Jurkat, Clone E6-1 (cell line): ENCODE measurements at regions not wholly inside any gene's neighbourhood (a gene's known extent, or its start where the extent isn't known, plus 50 kb on each side); places are given as distances from the start of the nearest gene placed in this dataset.

Experiments
- DNase-seq: peaks from one replicate; pipeline ENCODE4 v3.0.0-alpha.2; 2011; ENCODE audit warnings: low read depth, low spot score
- H3K4me3 ChIP-seq: 2 replicates; pipeline ENCODE4 v1.5.1; 2011; ENCODE audit warnings: mild to moderate bottlenecking, low read length, control low read depth, moderate library complexity

GRCh38 chr18:29608982-29609381, 1432.1 kb upstream of the CDH2 start:
- H3K4me3 ChIP-seq: no peak overlapping the region
- no peak for DNase-seq

- no peak overlapping the region for H3K4me3 ChIP-seq
- DNase-seq: no peak
Measured at GRCh38 chr18:29605365-29605764, 1428.4 kb upstream of the CDH2 start.

GRCh38 chr18:29596959-29597358, 1420.0 kb upstream of the CDH2 start:
- H3K4me3 ChIP-seq: no peak overlapping the region
- no peak for DNase-seq

- no peak overlapping the region for H3K4me3 ChIP-seq
- DNase-seq: no peak
Measured at GRCh38 chr18:29594493-29594892, 1417.6 kb upstream of the CDH2 start.

GRCh38 chr18:29588446-29589100, 1411.6 kb upstream of the CDH2 start:
- DNase-seq: no peak
- no peak overlapping the region for H3K4me3 ChIP-seq

GRCh38 chr18:29586210-29586609, 1409.3 kb upstream of the CDH2 start:
- no peak for DNase-seq
- no peak overlapping the region for H3K4me3 ChIP-seq

GRCh38 chr18:29560270-29560669, 1383.3 kb upstream of the CDH2 start:
- DNase-seq: no peak
- H3K4me3 ChIP-seq: no peak overlapping the region

GRCh38 chr18:29556070-29556469, 1379.1 kb upstream of the CDH2 start:
- H3K4me3 ChIP-seq: no peak overlapping the region
- no peak for DNase-seq

- H3K4me3 ChIP-seq: no peak overlapping the region
- no peak for DNase-seq
Measured at GRCh38 chr18:29549759-29550158, 1372.8 kb upstream of the CDH2 start.

GRCh38 chr18:29547626-29548025, 1370.7 kb upstream of the CDH2 start:
- DNase-seq: no peak
- no peak overlapping the region for H3K4me3 ChIP-seq

- DNase-seq: no peak
- no peak overlapping the region for H3K4me3 ChIP-seq
Measured at GRCh38 chr18:29540548-29540947, 1363.6 kb upstream of the CDH2 start.

GRCh38 chr18:29531746-29532145, 1354.8 kb upstream of the CDH2 start:
- DNase-seq: no peak
- no peak overlapping the region for H3K4me3 ChIP-seq

- DNase-seq: no peak
- no peak overlapping the region for H3K4me3 ChIP-seq
Measured at GRCh38 chr18:29523371-29523770, 1346.4 kb upstream of the CDH2 start.

GRCh38 chr18:29512761-29513160, 1335.8 kb upstream of the CDH2 start:
- no peak overlapping the region for H3K4me3 ChIP-seq

GRCh38 chr18:29512203-29512602, 1335.3 kb upstream of the CDH2 start:
- no peak overlapping the region for H3K4me3 ChIP-seq
- no peak for DNase-seq

More at GRCh38 chr18:29512761-29513160, 1335.8 kb upstream of the CDH2 start:
- no peak for DNase-seq

- no peak overlapping the region for H3K4me3 ChIP-seq
- no peak for DNase-seq
Measured at GRCh38 chr18:29501952-29502351, 1325.0 kb upstream of the CDH2 start.

GRCh38 chr18:29496152-29496680, 1319.3 kb upstream of the CDH2 start:
- no peak for DNase-seq
- no peak overlapping the region for H3K4me3 ChIP-seq

- no peak for DNase-seq
- no peak overlapping the region for H3K4me3 ChIP-seq
Measured at GRCh38 chr18:29494371-29494770, 1317.4 kb upstream of the CDH2 start.

- no peak for DNase-seq
- no peak overlapping the region for H3K4me3 ChIP-seq
Measured at GRCh38 chr18:29491907-29492306, 1315.0 kb upstream of the CDH2 start.

- H3K4me3 ChIP-seq: no peak overlapping the region
- DNase-seq: no peak
Measured at GRCh38 chr18:29488617-29489016, 1311.7 kb upstream of the CDH2 start.

GRCh38 chr18:29465526-29465925, 1288.6 kb upstream of the CDH2 start:
- DNase-seq: no peak
- H3K4me3 ChIP-seq: no peak overlapping the region
